IPS-20b (cell line): ENCODE measurements at regions not wholly inside any gene's neighbourhood (a gene's known extent, or its start where the extent isn't known, plus 50 kb on each side); places are given as distances from the start of the nearest gene placed in this dataset.
"Not testable (repeated sequence)": the region's sequence is repeated elsewhere in the genome, so short reads cannot be mapped to it uniquely, and the experiment has no call there.

Source experiments
- H3K27ac ChIP-seq: one replicate; pipeline ENCODE4 v1.5.1; 2013; ENCODE audit warnings: low read length
- H3K27me3 ChIP-seq: 2 replicates; pipeline ENCODE4 v1.6.1; 2013; ENCODE audit warnings: mild to moderate bottlenecking, low read length, inconsistent platforms; ENCODE audit not compliant: insufficient read depth
- H3K36me3 ChIP-seq: 2 replicates; pipeline ENCODE4 v1.6.1; 2013; ENCODE audit warnings: low read depth, mild to moderate bottlenecking, inconsistent platforms, low read length, moderate library complexity; ENCODE audit not compliant: insufficient read depth
- H3K4me1 ChIP-seq: 2 replicates; pipeline ENCODE4 v1.6.1; 2013; ENCODE audit warnings: mild to moderate bottlenecking, control low read depth, inconsistent platforms, low read length, moderate library complexity; ENCODE audit not compliant: insufficient read depth
- H3K4me3 ChIP-seq: 2 replicates; pipeline ENCODE4 v1.5.1; 2013; ENCODE audit warnings: mild to moderate bottlenecking, low read length, inconsistent platforms
- H3K9ac ChIP-seq: 2 replicates; pipeline ENCODE4 v1.6.1; 2013; ENCODE audit warnings: low read depth, mild to moderate bottlenecking, inconsistent platforms, low read length, moderate library complexity
- H3K9me3 ChIP-seq: 2 replicates; pipeline ENCODE4 v1.6.1; 2013; ENCODE audit warnings: mild to moderate bottlenecking, low read depth, low read length, inconsistent platforms; ENCODE audit not compliant: insufficient read depth

DNA sequence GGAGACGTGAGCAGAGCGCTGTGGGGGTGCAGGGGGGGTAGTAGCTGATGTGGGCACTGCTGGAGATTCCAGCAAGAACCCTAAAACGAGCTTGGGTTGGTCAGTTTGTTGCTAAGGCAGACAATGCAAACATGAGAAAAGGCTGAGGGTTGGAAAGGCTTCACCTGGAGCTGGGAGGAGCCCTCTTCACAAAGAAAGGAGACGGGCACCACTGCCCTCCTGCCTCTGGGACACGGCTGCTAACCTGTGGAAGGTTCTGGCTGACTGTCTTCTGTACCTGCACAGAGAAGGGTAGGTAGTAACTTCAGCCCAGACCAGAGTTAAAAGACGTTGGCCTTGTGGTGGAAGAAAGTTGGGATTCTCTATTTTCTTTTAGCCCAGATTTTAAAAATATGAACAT lies 108.7 kb downstream of the SUCLA2 start:
- no peaks in the 10 kb centered on the region for H3K36me3 ChIP-seq
- no peaks in the 10 kb centered on the region for H3K4me1 ChIP-seq
- no peak overlapping the region for H3K4me3 ChIP-seq
- no peaks in the 10 kb centered on the region for H3K9me3 ChIP-seq
- no peak overlapping the region for H3K9ac ChIP-seq
- H3K27ac ChIP-seq = no peak overlapping the region
- no peaks in the 10 kb centered on the region for H3K27me3 ChIP-seq

DNA sequence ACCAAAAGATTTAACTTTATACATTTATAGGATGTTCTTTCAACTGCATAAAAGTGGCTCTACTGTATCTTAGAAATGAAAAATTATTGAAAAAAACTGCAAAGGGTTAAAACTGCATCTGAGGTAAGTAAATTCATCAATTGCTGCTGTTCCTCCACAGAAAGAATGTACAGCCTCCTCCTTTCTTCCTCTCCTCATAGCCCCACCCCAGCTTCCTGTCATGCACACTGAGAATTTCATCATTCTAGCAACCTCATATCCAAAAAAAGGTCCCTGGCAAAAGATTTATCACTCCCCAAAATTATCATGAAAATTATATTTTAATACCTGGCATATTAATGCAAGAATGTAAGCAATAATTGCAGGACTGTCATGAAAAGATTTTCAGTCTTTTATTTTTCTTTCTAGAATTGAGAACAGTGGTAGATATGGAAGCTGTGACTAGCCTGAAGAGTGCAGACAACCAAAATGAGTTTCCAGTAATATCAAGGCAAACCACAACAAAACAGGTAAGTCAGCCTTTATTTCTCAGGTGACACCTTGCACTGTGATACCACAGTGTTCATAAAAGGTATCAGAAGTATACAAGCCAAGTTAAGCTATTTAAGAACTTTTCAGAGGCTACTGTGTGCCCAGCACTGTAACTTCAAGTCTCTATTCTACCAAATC lies 110.8 kb downstream of the SUCLA2 start:
- no peaks in the 10 kb centered on the region for H3K4me1 ChIP-seq
- H3K4me3 ChIP-seq = no peak overlapping the region
- no peak overlapping the region for H3K27ac ChIP-seq
- H3K9ac ChIP-seq = no peak overlapping the region
- no peaks in the 10 kb centered on the region for H3K36me3 ChIP-seq
- H3K27me3 ChIP-seq = no peaks in the 10 kb centered on the region
- H3K9me3 ChIP-seq = no peaks in the 10 kb centered on the region

DNA sequence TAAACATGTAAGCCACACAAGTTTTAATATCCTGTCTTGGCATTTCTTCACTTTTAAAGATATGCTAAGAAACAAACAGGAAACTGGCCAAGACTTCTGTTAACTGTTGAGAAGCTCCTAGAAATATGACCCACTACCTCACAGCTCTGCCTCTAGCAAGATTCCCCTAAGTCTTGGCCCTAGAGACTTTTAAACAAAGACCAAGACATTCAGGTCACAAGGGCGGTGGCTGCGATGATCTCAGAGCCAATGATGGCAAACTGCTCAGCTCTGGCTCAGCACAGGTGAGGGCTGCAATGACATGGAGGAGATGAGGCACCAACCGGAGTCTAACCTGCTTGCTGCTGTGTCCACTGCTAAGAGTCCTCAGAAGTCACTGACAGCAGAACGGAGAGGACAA lies 114.8 kb downstream of the SUCLA2 start:
- H3K9me3 ChIP-seq = no peaks in the 10 kb centered on the region
- H3K4me1 ChIP-seq = no peaks in the 10 kb centered on the region
- no peaks in the 10 kb centered on the region for H3K36me3 ChIP-seq
- no peaks in the 10 kb centered on the region for H3K27me3 ChIP-seq
- H3K9ac ChIP-seq = no peak overlapping the region
- no peak overlapping the region for H3K27ac ChIP-seq
- no peak overlapping the region for H3K4me3 ChIP-seq

DNA sequence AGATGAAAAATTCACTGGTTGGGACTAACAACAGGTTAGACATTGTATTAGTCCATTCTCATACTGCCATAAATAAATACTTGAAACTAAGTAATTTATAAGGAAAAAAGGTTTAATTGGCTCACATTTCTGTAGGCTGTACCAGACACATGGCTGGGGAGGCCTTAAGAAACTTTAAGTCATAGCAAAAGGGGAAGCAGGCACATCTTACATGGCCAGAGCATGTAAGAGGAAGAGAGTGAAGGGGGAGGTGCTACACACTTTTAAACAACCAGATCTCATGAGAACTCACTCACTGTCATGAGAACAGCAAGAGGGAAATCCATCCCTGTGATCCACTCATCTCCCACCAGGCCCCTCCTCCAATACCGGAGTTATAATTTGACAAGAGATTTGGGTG lies 125.9 kb downstream of the SUCLA2 start:
- H3K27ac ChIP-seq = no peak overlapping the region
- no peak overlapping the region for H3K9ac ChIP-seq
- no peaks in the 10 kb centered on the region for H3K36me3 ChIP-seq
- H3K27me3 ChIP-seq = no peaks in the 10 kb centered on the region
- no peaks in the 10 kb centered on the region for H3K4me1 ChIP-seq
- peaks cover 27% of the 10 kb centered on the region for H3K9me3 ChIP-seq
- no peak overlapping the region for H3K4me3 ChIP-seq

DNA sequence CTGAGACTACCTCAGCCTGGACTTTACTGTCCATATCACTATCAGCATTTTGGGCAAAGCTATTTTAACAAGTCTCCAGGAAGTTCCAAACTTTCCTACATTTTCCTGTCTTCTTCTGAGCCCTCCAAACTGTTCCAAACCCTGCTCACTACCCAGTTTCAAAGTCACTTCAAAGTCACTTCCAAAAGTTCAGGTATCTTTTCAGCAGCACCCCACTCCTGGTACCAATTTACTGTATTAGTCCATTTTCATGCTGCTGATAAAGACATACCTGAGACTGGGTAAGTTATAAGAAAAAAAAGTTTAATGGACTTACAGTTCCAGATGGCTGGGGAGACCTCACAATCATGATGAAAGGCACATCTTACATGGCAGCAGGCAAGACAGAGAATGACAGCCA lies 127.1 kb downstream of the SUCLA2 start:
- peaks cover 27% of the 10 kb centered on the region for H3K9me3 ChIP-seq
- H3K9ac ChIP-seq, H3K4me1 ChIP-seq, H3K27ac ChIP-seq, H3K36me3 ChIP-seq, H3K27me3 ChIP-seq, H3K4me3 ChIP-seq: not testable (repeated sequence)

DNA sequence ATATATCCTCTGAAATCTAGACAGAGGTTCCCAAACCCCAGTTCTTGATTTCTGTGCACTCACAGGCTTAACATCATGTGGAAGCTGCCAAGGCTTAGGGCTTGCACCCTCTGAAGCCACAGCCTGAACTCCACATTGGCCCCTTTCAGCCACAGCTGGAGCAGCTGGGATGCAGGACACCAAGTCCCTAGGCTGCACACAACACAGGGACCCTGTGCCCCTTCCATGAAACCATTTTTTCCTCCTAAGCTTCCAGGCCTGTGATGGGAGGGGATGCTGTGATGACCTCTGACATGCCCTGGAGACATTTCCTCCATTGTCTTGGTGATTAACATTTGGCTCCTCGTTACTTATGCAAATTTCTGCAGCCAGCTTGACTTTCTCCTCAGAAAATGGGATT lies 127.8 kb downstream of the SUCLA2 start:
- not testable (repeated sequence) for H3K4me3 ChIP-seq, H3K4me1 ChIP-seq, H3K27me3 ChIP-seq, H3K9ac ChIP-seq, H3K36me3 ChIP-seq, H3K27ac ChIP-seq
- H3K9me3 ChIP-seq = peaks cover 27% of the 10 kb centered on the region

DNA sequence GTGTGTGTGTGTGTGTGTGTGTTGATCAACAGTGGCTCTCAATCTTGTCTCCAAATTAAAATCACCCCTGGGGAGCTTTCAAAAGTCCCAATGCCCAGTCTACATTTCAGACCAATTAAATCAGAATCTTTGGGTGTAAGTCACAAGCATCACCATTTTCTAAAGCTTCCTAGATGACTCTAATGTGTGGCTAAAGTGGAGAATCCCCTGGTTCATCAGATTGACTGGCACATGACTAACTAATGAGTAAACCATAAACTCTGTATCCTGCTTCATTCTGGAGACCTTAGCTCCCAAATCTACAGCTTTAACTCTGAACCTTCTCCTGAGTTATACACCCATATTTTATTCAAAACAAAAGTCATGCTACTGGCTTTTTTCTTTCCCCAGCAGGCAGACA lies 131.3 kb downstream of the SUCLA2 start:
- H3K36me3 ChIP-seq = no peaks in the 10 kb centered on the region
- peaks cover 24% of the 10 kb centered on the region for H3K9me3 ChIP-seq
- H3K27me3 ChIP-seq = no peaks in the 10 kb centered on the region
- H3K27ac ChIP-seq = no peak overlapping the region
- H3K4me1 ChIP-seq = no peaks in the 10 kb centered on the region
- H3K9ac ChIP-seq = no peak overlapping the region
- H3K4me3 ChIP-seq = no peak overlapping the region

DNA sequence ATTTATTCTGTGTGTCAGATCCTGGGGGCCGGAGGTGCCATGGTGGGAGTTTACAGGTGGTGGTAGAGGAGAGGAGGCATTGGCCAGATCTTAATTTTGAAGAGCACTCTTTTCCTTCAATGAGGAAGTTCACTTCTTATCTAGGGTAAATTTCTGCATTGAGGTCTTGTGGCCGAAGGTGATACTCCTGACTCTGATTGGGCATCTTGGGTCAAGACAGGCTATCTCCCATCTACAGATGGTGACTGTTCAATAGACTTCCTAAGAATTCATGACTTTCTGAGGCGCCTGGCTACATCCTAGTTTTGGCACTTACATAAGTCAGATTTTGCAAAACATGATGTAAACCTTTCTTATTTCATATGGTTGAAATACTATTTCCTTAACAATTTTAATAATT lies 135.2 kb downstream of the SUCLA2 start:
- Histone ChIP-seq H3K4me3 (no peak overlapping the region), H3K27me3 (no peaks in the 10 kb centered on the region), H3K9ac (no peak overlapping the region), H3K4me1 (no peaks in the 10 kb centered on the region), H3K36me3 (no peaks in the 10 kb centered on the region), H3K9me3 (no peaks in the 10 kb centered on the region), H3K27ac (no peak overlapping the region)

DNA sequence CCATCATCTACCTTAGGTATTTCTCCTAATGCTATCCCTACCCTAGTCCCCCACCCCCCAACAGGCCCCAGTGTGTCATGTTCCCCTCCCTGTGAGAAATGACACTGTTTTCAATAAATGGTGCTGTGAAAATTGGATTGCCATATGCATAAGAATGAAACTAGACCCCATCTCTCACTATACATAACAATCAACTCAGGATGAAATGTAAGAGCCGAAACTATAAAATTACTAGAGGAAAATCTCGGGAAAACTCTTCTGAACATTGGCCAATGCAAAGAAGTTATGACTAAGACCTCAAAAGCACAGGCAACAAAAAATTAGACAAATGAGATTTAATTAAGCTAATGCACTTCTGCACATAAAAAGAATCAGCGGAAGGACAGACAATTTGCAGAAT lies 138.2 kb downstream of the SUCLA2 start:
- Histone ChIP-seq H3K4me1 (no peaks in the 10 kb centered on the region), H3K27ac (no peak overlapping the region), H3K4me3 (no peak overlapping the region), H3K9ac (no peak overlapping the region), H3K36me3 (no peaks in the 10 kb centered on the region), H3K9me3 (no peaks in the 10 kb centered on the region), H3K27me3 (no peaks in the 10 kb centered on the region)

DNA sequence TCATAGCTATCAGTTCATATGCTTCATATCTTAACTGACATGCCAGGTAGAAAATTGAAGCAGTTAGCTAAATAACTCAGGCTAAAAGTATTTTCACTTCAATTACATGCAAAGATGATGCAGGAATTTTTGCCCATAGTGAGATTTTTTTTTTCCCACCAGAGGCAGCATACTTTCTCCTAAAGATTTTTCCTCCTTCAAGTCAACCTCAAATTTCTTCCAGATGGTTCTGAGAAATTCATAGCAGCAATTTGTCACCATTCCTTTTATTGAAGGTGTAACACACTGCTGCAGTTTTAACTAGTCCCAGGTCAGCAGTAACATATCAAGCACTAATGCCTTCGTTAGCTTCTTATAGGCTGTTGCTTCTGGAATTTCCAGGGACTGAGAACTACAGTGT lies 141.9 kb downstream of the SUCLA2 start:
- Histone ChIP-seq H3K9me3 (no peaks in the 10 kb centered on the region), H3K4me1 (no peaks in the 10 kb centered on the region), H3K4me3 (no peak overlapping the region), H3K36me3 (no peaks in the 10 kb centered on the region), H3K9ac (no peak overlapping the region), H3K27ac (no peak overlapping the region), H3K27me3 (no peaks in the 10 kb centered on the region)

DNA sequence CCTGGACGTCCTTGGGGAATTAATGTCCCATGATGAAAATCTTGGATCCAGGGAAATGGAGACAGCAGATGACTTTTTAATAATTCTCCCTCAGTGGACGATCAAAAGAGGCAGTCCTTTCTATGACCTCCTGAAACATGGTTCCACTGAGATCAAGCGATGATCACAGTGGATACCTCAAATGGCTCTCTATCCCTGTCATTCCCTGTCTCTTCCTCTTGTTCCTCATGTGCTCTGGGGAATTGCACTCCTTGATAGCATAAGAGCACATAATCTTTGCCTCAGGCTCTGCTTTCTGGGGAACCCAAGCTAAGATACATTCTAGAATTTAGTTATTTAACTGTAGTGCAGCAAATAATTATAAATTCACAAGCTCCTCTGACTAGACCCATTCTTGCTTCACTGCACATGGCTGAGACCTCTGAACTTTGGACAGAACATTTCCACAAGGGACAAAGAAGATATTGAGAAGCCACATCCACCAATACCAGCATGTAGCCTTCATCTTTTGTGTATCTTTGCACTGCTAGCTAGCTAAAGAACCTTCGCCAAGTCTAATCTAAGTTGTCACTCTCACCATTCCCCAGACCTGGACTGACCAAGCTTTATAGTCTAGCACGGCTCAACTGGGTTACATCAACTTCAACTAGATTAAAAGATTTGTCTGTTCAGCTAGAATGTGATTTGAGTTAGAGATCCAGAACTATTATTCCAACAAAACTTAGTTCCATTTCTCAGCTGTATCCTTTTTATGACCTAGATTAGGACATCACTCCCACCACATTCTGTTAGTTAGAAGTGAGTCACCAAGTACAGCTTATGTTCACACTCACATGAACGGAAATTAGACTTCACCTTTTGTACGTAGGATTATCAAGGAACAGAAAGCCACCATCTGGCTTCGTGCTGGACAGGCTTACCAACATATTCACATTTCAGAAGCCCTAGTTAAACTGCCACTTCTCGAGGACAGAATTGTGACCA lies 142.7 kb downstream of the SUCLA2 start:
- no peaks in the 10 kb centered on the region for H3K36me3 ChIP-seq
- no peak overlapping the region for H3K27ac ChIP-seq
- no peaks in the 10 kb centered on the region for H3K9me3 ChIP-seq
- H3K4me3 ChIP-seq = no peak overlapping the region
- H3K27me3 ChIP-seq = no peaks in the 10 kb centered on the region
- H3K4me1 ChIP-seq = no peaks in the 10 kb centered on the region
- no peak overlapping the region for H3K9ac ChIP-seq

DNA sequence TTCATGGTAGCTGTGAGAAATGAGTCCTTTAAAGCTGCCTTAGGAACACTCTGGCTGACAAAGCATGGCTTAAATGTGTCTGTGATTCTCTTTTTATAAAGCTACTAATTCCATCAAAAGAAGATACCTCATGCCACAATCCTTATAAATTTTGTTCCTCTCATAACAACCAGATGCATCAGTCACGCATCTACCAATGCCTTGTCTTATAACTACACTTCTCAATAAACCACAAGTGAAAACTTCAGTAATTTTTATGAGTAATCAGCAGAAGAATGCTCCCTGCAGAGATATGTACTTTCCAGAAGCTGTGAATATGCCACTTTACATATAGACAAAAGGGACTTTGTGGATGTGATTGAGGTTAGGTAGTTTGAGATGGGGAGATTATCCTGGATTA lies 147.8 kb downstream of the SUCLA2 start:
- H3K9me3 ChIP-seq = peaks cover 4% of the 10 kb centered on the region; the same call in 1 of the 2 replicates
- H3K4me1 ChIP-seq = no peaks in the 10 kb centered on the region

More for the DNA sequence above, 147.8 kb downstream of the SUCLA2 start:
- no peaks in the 10 kb centered on the region for H3K36me3 ChIP-seq
- H3K27ac ChIP-seq = no peak overlapping the region
- no peak overlapping the region for H3K9ac ChIP-seq
- no peaks in the 10 kb centered on the region for H3K27me3 ChIP-seq
- no peak overlapping the region for H3K4me3 ChIP-seq
